ENCODE measurements at regions not wholly inside any gene's neighbourhood (a gene's known extent, or its start where the extent isn't known, plus 50 kb on each side); places are given as distances from the start of the nearest gene placed in this dataset.

- 2 to 94% (median 53%) methylated on average over 1 of the region's 1 CpG for WGBS, 3 donors
- no peak overlapping the region for H3K27ac ChIP-seq
- no peaks in the 10 kb centered on the region for H3K4me1 ChIP-seq
- no peak overlapping the region for H3K4me3 ChIP-seq
- no peaks in the 10 kb centered on the region for H3K36me3 ChIP-seq (ENCODE audit: insufficient read depth in 1 of 2, low read depth in 1 of 2)
- H3K27me3 ChIP-seq (ENCODE audit: insufficient read depth in 3 of 3, low read length in 2 of 3): peaks cover 0 to 3% (median 0%) of the 10 kb centered on the region in 3 donors
- DNase-seq (no peak), ATAC-seq (no peak)
- TF ChIP-seq CTCF (IDR thresholded peaks at IDR 0.05): no peak
- H3K9me3 ChIP-seq: no peaks in the 10 kb centered on the region
- intact Hi-C loops (cut with DNase I): no loop called here
Observed at GRCh38 chr5:108602830-108603229, 144.9 kb upstream of the FER start.

GRCh38 chr5:108590799-108591198, 156.9 kb upstream of the FER start:
- H3K9me3 ChIP-seq: no peaks in the 10 kb centered on the region
- H3K4me3 ChIP-seq: no peak overlapping the region
- H3K27ac ChIP-seq: no peak overlapping the region
- ATAC-seq (no peak), DNase-seq (no peak)
- H3K4me1 ChIP-seq: no peaks in the 10 kb centered on the region
- WGBS, 3 donors: 90 to 96% (median 91%) methylated on average over 2 of the region's 2 CpGs
- H3K36me3 ChIP-seq (ENCODE audit: insufficient read depth in 1 of 2, low read depth in 1 of 2): no peaks in the 10 kb centered on the region
- H3K27me3 ChIP-seq (ENCODE audit: insufficient read depth in 3 of 3, low read length in 2 of 3): no peaks in the 10 kb centered on the region
- TF ChIP-seq CTCF (IDR thresholded peaks at IDR 0.05): no peak
- intact Hi-C loops (cut with DNase I): no loop called here

- intact Hi-C loops (cut with DNase I): no loop called here
- H3K4me1 ChIP-seq: no peaks in the 10 kb centered on the region
- DNase-seq: no peak
- 72 to 79% (median 78%) methylated on average over 2 of the region's 2 CpGs for WGBS, 3 donors
- no peak for ATAC-seq
- no peaks in the 10 kb centered on the region for H3K36me3 ChIP-seq (ENCODE audit: insufficient read depth in 1 of 2, low read depth in 1 of 2)
- H3K27me3 ChIP-seq (ENCODE audit: insufficient read depth in 3 of 3, low read length in 2 of 3): no peaks in the 10 kb centered on the region
- no peak overlapping the region for H3K4me3 ChIP-seq
- TF ChIP-seq CTCF (IDR thresholded peaks at IDR 0.05): no peak
- no peaks in the 10 kb centered on the region for H3K9me3 ChIP-seq
- no peak overlapping the region for H3K27ac ChIP-seq
Observed at GRCh38 chr5:108588323-108588722, 159.4 kb upstream of the FER start.

- H3K4me3 ChIP-seq: no peak overlapping the region
- H3K27ac ChIP-seq: no peak overlapping the region
- TF ChIP-seq CTCF (IDR thresholded peaks at IDR 0.05): no peak
- no peaks in the 10 kb centered on the region for H3K27me3 ChIP-seq (ENCODE audit: insufficient read depth in 3 of 3, low read length in 2 of 3)
- no peaks in the 10 kb centered on the region for H3K9me3 ChIP-seq
- intact Hi-C loops (cut with DNase I): no loop called here
- H3K36me3 ChIP-seq (ENCODE audit: insufficient read depth in 1 of 2, low read depth in 1 of 2): no peaks in the 10 kb centered on the region
- ATAC-seq (no peak), DNase-seq (no peak)
- H3K4me1 ChIP-seq: no peaks in the 10 kb centered on the region
Observed at GRCh38 chr5:108587821-108588220, 159.9 kb upstream of the FER start.

- no peak for TF ChIP-seq CTCF (IDR thresholded peaks at IDR 0.05)
- intact Hi-C loops (cut with DNase I): no loop called here
Observed at GRCh38 chr5:108581026-108581425, 166.7 kb upstream of the FER start.

More at GRCh38 chr5:108581026-108581425, 166.7 kb upstream of the FER start:
- no peak for DNase-seq
- H3K4me1 ChIP-seq: no peaks in the 10 kb centered on the region
- ATAC-seq: no peak
- H3K4me3 ChIP-seq: no peak overlapping the region
- H3K27me3 ChIP-seq (ENCODE audit: insufficient read depth in 3 of 3, low read length in 2 of 3): no peaks in the 10 kb centered on the region
- H3K9me3 ChIP-seq: no peaks in the 10 kb centered on the region
- H3K36me3 ChIP-seq (ENCODE audit: insufficient read depth in 1 of 2, low read depth in 1 of 2): no peaks in the 10 kb centered on the region
- H3K27ac ChIP-seq: no peak overlapping the region

Measured in psoas muscle (tissue), 7 donors.